HG02852 (cell line): ENCODE measurements at regions not wholly inside any gene's neighbourhood (a gene's known extent, or its start where the extent isn't known, plus 50 kb on each side); places are given as distances from the start of the nearest gene placed in this dataset.
"Not testable (repeated sequence)": the region's sequence is repeated elsewhere in the genome, so short reads cannot be mapped to it uniquely, and the experiment has no call there.

Experiments used
- ATAC-seq: cut with Tn5 transposase; IDR thresholded peaks from one replicate; pipeline ENCODE4 v1.9.1; 2021; ENCODE audit warnings: mild to moderate bottlenecking, moderate library complexity; ENCODE audit not compliant: unreplicated experiment

GRCh38 chr12:97616946-97617345 lies 154.3 kb downstream of the RMST start:
- ATAC-seq, result no peak

- no peak for ATAC-seq
Observed at GRCh38 chr12:97628962-97629361, 166.4 kb downstream of the RMST start.

DNA sequence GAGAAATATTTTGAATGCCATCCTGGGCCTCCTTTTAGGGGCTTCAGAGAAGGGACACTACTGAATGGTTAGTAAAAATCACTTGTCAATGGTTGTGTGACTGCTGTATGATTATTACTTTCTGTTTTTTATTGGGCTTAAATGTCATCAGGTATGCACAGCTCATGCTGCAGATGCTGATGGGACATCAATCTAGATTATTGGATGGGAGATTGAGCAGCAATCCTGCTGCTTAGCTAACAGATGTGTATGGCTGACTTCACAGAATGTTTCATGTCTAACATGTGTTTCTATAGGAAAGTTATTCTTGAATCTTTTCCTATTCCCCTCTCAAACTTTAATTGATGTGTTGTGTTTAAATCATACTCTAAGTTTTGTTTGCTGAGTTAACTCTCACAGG lies 166.8 kb downstream of the RMST start:
- ATAC-seq, result no peak

DNA sequence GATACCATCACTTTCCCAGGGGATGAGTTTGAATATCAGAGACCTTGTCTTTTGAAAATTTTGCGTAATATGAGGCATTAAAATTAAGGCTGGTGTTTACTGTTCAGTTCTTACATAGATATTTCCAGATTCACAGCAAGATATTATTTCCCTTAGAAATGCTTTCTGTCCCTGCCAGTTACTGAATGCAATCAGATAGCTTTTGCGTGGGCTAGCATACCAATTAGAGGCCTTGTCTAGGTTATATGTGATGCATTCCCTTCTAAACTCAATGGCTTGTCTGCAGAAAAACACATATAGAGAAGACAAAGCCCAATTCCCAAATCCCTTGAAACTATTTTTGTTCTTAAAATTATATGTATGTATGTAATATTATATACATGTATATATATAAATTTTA lies 167.8 kb downstream of the RMST start:
- ATAC-seq, result no peak

- ATAC-seq, result no peak
Observed at GRCh38 chr12:97630875-97631274, 168.3 kb downstream of the RMST start.

DNA sequence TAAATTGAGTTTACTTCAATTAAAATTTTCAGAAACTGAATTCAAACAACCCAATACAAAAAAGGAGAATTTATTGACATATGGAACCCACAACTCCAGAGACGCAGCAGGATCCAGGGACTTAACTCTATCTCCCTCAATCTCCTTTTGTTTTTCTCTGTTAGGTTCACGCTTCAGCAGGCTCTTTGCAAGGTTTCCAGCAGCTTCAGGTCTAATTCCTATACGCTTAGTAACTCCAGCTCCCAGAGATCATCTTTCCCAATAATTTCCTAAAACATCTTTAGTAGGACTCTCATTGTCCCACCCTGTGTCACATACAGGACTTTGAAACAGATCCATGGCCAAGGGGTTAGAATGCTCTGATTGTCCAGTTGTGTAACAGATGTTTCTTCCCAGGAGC lies 175.2 kb downstream of the RMST start:
- no peak for ATAC-seq

DNA sequence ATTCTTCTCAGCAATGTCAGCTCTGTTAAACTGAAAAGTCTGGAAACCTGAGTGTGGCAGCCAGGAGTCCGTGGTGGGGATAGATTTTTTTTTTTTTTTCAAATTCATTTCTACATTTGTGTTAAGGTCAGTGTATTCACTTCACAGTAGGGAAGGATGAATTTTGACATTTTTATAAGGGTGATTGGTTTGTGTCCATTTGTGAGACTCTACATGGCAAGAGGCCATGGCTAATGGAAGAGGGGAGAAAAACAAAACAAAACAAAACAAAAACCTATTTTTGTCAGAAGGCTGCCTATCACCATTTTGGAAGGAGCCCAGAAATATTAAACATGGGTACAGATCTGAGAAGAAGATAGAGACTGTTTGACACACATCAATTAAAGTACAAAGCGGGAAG lies 176.1 kb downstream of the RMST start:
- no peak for ATAC-seq

- ATAC-seq, result no peak
Observed at GRCh38 chr12:97639702-97640101, 177.1 kb downstream of the RMST start.

DNA sequence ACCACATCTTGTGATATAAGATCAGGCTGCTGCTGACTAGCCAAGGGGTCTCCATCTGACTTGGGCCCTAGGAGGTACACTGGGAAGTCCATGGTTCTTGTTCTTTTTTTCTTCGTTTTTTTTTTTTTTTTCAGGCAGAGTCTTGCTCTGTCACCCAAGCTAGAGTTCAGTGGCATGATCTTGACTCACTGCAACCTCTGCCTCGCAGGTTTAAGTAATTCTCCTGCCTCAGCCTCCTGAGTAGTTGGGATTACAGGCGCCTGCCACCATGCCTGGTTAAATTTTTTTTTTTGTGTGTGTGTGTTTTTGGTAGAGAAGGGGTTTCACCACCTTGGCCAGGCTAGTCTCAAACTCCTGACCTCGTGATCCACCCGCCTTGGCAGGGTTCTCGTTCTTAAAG lies 178.2 kb downstream of the RMST start:
- no peak for ATAC-seq

- no peak for ATAC-seq
Observed at GRCh38 chr12:97642911-97643310, 180.3 kb downstream of the RMST start.

DNA sequence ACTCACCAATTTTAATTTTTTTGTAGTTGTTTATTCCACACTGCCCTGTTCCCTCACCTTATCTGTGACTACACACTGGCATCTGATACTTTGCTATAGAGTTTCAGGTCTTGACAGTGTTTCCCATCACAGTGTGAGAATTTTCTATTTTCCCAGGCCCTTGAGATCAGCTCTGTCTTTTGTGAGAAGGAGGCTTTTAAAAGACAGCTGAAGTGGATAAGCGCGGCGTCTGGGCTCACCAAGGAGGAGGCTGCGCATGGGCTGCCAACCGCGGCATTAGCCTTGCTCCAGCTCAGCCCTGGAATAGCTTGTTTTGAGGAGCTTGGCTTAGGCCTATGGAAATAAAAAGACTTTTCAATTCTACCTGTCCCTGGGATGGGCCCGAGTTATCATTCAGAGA lies 181.3 kb downstream of the RMST start:
- ATAC-seq, result no peak

DNA sequence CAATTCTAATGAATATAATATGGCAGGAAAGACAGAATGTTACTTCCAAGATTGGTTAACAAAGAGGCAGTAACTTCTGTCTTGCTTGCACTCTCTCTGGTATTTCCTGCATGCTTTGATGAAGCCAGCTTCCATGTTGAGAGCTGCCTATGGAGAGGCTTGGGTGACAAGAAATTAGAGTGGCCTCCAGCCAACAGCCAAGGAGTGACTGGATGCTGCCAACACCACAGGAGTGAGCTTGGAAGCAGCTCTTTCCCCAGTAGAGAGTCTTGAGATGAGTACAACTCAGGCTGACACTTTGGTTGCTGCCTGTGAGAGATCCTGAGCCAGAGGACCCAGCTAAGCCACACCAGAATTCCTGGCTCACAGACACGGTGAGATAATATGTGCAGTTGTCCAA lies 183.1 kb downstream of the RMST start:
- no peak for ATAC-seq

- ATAC-seq, result no peak
Observed at GRCh38 chr12:97647142-97647541, 184.5 kb downstream of the RMST start.

- no peak for ATAC-seq
Observed at GRCh38 chr12:97650242-97650641, 187.6 kb downstream of the RMST start.

- ATAC-seq, result not testable (repeated sequence)
Observed at GRCh38 chr12:97656548-97656947, 193.9 kb downstream of the RMST start.

DNA sequence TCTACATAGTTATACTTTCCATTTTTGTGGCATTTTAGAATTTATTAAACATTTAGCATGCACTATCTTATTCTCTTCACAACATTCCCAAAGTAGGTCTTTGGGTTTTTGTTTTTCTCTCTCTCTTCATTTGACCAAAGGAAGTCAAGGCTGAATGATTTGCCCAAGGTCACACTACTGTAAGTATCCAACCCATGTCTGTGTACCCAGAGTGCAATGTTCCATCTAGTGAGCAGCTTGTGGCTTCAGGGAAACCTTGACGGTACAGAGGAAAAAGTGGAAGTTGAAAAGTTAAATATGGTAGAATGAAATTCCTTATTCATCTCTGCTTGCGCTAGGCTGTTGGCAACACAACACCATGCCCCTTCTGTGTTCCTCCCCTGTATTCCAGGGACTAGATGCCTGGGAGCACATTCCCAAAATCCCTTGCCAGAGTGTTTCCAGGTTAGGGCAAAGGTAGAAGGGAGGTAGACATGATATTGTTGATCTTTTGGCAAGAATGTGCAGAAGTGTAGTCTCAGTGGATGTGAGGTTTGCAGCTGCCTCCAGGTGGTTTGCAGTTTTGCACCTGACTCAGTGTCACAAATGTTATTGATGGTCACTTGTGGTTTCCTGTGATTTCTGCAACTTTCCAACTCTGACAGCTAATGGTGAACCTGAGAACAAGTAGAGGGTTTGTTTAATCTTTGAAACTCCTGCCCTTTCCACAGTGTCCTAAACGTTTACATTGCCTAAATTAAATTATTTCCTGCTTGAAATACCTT lies 196.7 kb downstream of the RMST start:
- ATAC-seq, result no peak

DNA sequence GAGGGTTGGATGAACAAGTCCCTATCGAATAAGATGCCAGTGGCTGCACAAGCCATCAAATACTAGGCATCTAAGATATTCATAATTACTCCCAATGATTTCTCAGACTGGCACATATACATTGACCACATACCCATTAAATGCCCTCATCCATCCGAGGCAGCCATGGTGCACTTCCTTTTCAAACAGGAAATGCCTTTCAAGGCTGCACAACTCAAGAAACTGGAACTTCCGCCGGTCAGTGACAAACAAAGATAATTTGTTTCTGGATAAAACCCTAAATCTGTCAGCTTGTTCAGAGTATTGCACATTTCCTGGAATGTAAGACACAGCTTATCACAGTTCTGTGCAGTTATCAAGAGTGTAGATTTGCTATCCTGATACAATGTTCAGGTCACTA lies 203.7 kb downstream of the RMST start:
- ATAC-seq, result no peak

DNA sequence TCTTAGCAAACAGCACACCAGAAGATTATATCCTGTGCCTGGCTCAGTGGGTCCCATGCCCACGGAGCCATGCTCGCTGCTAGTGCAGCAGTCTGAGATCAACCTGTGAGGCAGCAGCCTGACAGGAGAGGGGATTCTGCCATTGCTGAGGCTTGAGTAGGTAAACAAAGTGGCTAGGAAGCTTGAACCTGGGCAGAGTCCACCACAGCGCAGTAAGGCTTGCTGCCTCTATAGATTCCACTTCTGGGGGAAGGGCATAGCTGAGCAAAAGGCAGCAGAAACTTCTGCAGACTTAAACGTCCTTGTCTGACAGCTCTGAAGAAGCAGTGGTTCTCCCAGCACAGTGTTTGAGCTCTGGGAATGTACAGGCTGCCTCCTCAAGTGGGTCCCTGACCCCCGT lies 210.3 kb downstream of the RMST start:
- no peak for ATAC-seq

DNA sequence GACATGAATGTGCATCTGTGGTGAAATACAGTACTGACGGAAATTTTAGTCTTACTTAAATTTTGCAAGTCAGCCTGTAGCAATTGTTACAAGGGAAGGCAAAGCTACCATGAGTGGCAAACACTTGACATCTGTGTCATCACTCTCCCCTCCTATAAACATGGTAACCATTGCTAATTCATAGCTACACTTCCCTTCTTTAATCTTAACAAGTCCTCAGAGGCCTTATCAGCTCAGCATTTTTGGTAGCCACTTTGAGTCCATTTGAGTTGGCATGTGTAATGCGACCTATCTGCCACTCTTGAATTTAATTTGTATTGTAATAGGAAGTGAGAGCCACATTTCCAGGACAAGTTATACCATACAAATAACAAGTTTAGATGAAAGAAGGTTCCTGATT lies 218.1 kb downstream of the RMST start:
- ATAC-seq, result no peak

GRCh38 chr12:97681612-97682504 lies 219.3 kb downstream of the RMST start:
- ATAC-seq, result peak; percentile 93

DNA sequence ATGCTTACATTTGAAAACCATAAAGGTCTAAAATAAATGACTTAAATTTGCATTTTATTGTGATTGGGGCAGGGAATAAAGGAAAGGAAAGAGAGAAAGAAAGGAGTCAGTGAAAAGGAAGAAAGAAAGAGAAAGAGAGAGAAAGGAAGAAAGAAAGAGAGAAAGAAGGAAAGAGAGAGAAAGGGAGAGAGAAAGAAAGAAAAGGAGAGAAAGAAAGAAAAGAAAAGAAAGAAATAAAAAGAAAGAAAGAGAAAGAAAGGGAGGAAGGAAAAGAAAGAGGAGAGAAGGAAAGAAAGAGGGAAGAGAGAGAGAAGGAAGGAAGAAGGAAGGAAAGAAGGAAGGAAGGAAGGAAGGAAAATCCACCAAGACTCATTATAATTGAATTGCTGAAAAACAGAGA lies 222.8 kb downstream of the RMST start:
- ATAC-seq, result no peak

- ATAC-seq, result no peak
Observed at GRCh38 chr12:97701901-97702300, 239.3 kb downstream of the RMST start.
